GM23338 (cell line): ENCODE measurements at regions not wholly inside any gene's neighbourhood (a gene's known extent, or its start where the extent isn't known, plus 50 kb on each side); places are given as distances from the start of the nearest gene placed in this dataset.

Experiments used
- ATAC-seq: fragments of 200-7000 bp; cut with Tn5 transposase; 3 replicates; pipeline ENCODE4 v1.9.1; 2020
- DNase-seq: peaks from one replicate; pipeline ENCODE4 v3.0.0-alpha.2; 2015; ENCODE audit warnings: low spot score
- H2AFZ ChIP-seq: fragments of 200-600 bp; sonication (generic); 2 replicates; pipeline ENCODE4 v1.8.0; 2016; ENCODE audit warnings: antibody characterized with exemption, mild to moderate bottlenecking, moderate library complexity
- H3F3A ChIP-seq: fragments of 200-600 bp; sonication (generic); replicated peaks from 2 replicates; pipeline ENCODE4 v1.8.0; 2017; ENCODE audit warnings: antibody characterized with exemption, mixed run types, low read depth
- H3K27ac ChIP-seq: fragments of 200-600 bp; sonication (generic); 2 replicates; pipeline ENCODE4 v1.6.1; 2016; ENCODE audit warnings: low read depth
- H3K27me3 ChIP-seq: fragments of 200-600 bp; sonication (generic); 2 replicates; pipeline ENCODE4 v1.8.0; 2016; ENCODE audit warnings: mild to moderate bottlenecking, mixed run types, moderate library complexity; ENCODE audit not compliant: insufficient read depth
- H3K36me3 ChIP-seq: fragments of 200-600 bp; sonication (generic); 2 replicates; pipeline ENCODE4 v1.8.0; 2016; ENCODE audit warnings: mild to moderate bottlenecking; ENCODE audit not compliant: insufficient read depth
- H3K4me1 ChIP-seq: fragments of 200-600 bp; sonication (generic); 2 replicates; pipeline ENCODE4 v1.8.0; 2016; ENCODE audit warnings: mild to moderate bottlenecking, moderate library complexity; ENCODE audit not compliant: insufficient read depth
- H3K4me2 ChIP-seq: fragments of 200-600 bp; sonication (generic); 2 replicates; pipeline ENCODE4 v1.7.1; 2017; ENCODE audit warnings: mixed run types
- H3K4me3 ChIP-seq: fragments of 200-600 bp; sonication (generic); 2 replicates; pipeline ENCODE4 v1.6.1; 2016; ENCODE audit warnings: mixed run types
- H3K79me2 ChIP-seq: fragments of 200-600 bp; sonication (generic); replicated peaks from 2 replicates; pipeline ENCODE4 v1.8.0; 2017; ENCODE audit warnings: mild to moderate bottlenecking; ENCODE audit not compliant: insufficient read depth
- H3K9me2 ChIP-seq: fragments of 200-600 bp; sonication (generic); 2 replicates; pipeline ENCODE4 v1.8.0; 2017; ENCODE audit not compliant: insufficient read depth
- H4K20me1 ChIP-seq: fragments of 200-600 bp; sonication (generic); replicated peaks from 2 replicates; pipeline ENCODE4 v1.8.0; 2017; ENCODE audit warnings: mild to moderate bottlenecking; ENCODE audit not compliant: insufficient read depth
- H3K27ac Mint-ChIP-seq: 2 replicates; pipeline ENCODE4 v1.8.0; 2020; ENCODE audit warnings: inconsistent platforms, mild to moderate bottlenecking, moderate library complexity, mixed read lengths
- H3K27me3 Mint-ChIP-seq: 3 replicates; pipeline ENCODE4 v1.8.0; 2022; ENCODE audit warnings: low read depth, mild to moderate bottlenecking, moderate library complexity, mixed read lengths, inconsistent platforms; ENCODE audit not compliant: insufficient read depth, poor library complexity
- H3K36me3 Mint-ChIP-seq: 3 replicates; pipeline ENCODE4 v1.8.0; 2021; ENCODE audit warnings: low read depth, mild to moderate bottlenecking, inconsistent platforms, moderate library complexity, mixed read lengths
- H3K4me1 Mint-ChIP-seq: 3 replicates; pipeline ENCODE4 v1.8.0; 2020; ENCODE audit warnings: mild to moderate bottlenecking, inconsistent platforms, mixed read lengths
- H3K4me3 Mint-ChIP-seq: 3 replicates; pipeline ENCODE4 v1.8.0; 2021; ENCODE audit warnings: moderate library complexity, mild to moderate bottlenecking, inconsistent platforms, mixed read lengths
- H3K9me3 Mint-ChIP-seq: 3 replicates; pipeline ENCODE4 v1.8.0; 2020; ENCODE audit warnings: moderate library complexity, mild to moderate bottlenecking, inconsistent platforms, mixed read lengths
- CREB1 ChIP-seq: fragments of 250-450 bp; sonication (Bioruptor Pico); IDR thresholded peaks from 2 replicates; pipeline ENCODE4 v1.5.0; 2020; ENCODE audit warnings: low read depth, mild to moderate bottlenecking, moderate library complexity
- EZH2 ChIP-seq: fragments of 200-600 bp; sonication (generic); IDR thresholded peaks from one replicate; pipeline ENCODE4 v1.8.0; 2017; ENCODE audit warnings: antibody characterized with exemption, mild to moderate bottlenecking, low read depth; ENCODE audit not compliant: unreplicated experiment
- EZH2phosphoT487 ChIP-seq: fragments of 200-600 bp; sonication (generic); IDR thresholded peaks from one replicate; pipeline ENCODE4 v1.8.1; 2018; ENCODE audit warnings: antibody characterized with exemption; ENCODE audit not compliant: unreplicated experiment
- JUNB ChIP-seq: IDR thresholded peaks from one replicate; pipeline ENCODE4 v1.6.1; 2016; ENCODE audit warnings: antibody characterized with exemption; ENCODE audit not compliant: unreplicated experiment
- NANOG ChIP-seq: IDR thresholded peaks from 2 replicates; pipeline ENCODE4 v1.6.1; 2016; ENCODE audit warnings: antibody characterized with exemption, borderline replicate concordance
- POLR2AphosphoS5 ChIP-seq: IDR thresholded peaks from 2 replicates; pipeline ENCODE4 v1.6.1; 2016; ENCODE audit warnings: antibody characterized with exemption, low read depth
- STAT1 ChIP-seq: IDR thresholded peaks from one replicate; pipeline ENCODE4 v1.6.1; 2016; ENCODE audit warnings: antibody characterized with exemption; ENCODE audit not compliant: unreplicated experiment
- ZNF114 ChIP-seq: fragments of 250-450 bp; sonication (Bioruptor Pico); IDR thresholded peaks from 2 replicates; pipeline ENCODE4 v1.5.0; 2020; ENCODE audit warnings: mild to moderate bottlenecking, moderate library complexity
- ZNF331 ChIP-seq: fragments of 250-450 bp; sonication (Bioruptor Pico); IDR thresholded peaks from 2 replicates; pipeline ENCODE4 v1.5.0; 2020; ENCODE audit warnings: low read depth, mild to moderate bottlenecking, moderate library complexity
- TF ChIP-seq, protein P1 (sequence below): IDR thresholded peaks from 2 replicates; pipeline ENCODE4 v1.6.1; 2016; ENCODE audit warnings: antibody characterized with exemption
- TF ChIP-seq, protein P2 (sequence below): fragments of 250-450 bp; sonication (Bioruptor Pico); IDR thresholded peaks from 2 replicates; pipeline ENCODE4 v1.5.0; 2020; ENCODE audit warnings: mild to moderate bottlenecking, moderate library complexity
- TF ChIP-seq, protein P3 (sequence below): IDR thresholded peaks from one replicate; pipeline ENCODE4 v1.6.1; 2018; ENCODE audit warnings: antibody characterized with exemption; ENCODE audit not compliant: unreplicated experiment
- TF ChIP-seq, protein P4 (sequence below), 2 experiments: fragments of 200-600 bp in 1 of 2; sonication (generic) in 1 of 2; conservative IDR thresholded peaks; 2 replicates each; pipeline versions ENCODE4 v1.5.1 to v1.6.1; 2016 to 2017; ENCODE audit warnings: antibody characterized with exemption in 2 of 2, low read depth in 2 of 2, mild to moderate bottlenecking in 2 of 2, moderate library complexity in 1 of 2

DNA sequence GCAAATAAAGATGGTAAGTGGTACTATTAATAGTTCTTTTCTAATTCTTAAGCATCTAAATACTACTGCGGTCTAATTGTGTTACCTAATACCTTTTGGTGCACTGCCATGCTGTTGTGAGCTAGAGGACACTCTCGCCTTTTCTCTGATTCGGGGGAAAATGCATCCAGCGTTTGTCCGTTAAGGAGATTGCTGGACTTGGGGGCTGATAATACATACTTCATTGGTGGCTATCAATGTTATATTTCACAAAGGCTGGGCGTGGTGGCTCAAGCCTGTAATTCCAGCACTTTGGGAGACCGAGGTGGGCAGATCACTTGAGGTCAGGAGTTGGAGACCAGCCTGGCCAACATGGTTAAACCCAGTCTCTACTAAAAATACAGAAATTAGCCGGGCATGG is 141.7 kb upstream of the TWIST2 start:
- Histone ChIP-seq H3K9me2 (peaks cover 7% of the 10 kb centered on the region; the same call in 1 of the 2 replicates), H2AFZ (no peak overlapping the region), H3K79me2 (no peaks in the 10 kb centered on the region), H3K27ac (no peak overlapping the region), H3K4me3 (no peak overlapping the region), H4K20me1 (no peaks in the 10 kb centered on the region), H3K27me3 (no peaks in the 10 kb centered on the region), H3K4me2 (no peak overlapping the region), H3K36me3 (no peaks in the 10 kb centered on the region), H3K4me1 (no peaks in the 10 kb centered on the region), H3F3A (no peaks in the 10 kb centered on the region)
- no peak for DNase-seq
- Mint-ChIP-seq H3K4me3 (no peak overlapping the region), H3K36me3 (no peaks in the 10 kb centered on the region), H3K27ac (no peak overlapping the region), H3K27me3 (peaks cover 3% of the 10 kb centered on the region), H3K4me1 (no peaks in the 10 kb centered on the region), H3K9me3 (no peaks in the 10 kb centered on the region)
- ATAC-seq: no peak
- TF ChIP-seq EZH2phosphoT487 (no peak), CREB1 (CRISPR knock-in tag) (no peak), ZNF114 (CRISPR knock-in tag) (no peak), JUNB (no peak), EZH2 (no peak), POLR2AphosphoS5 (no peak), NANOG (no peak), STAT1 (no peak), ZNF331 (CRISPR knock-in tag) (no peak)
- TF ChIP-seq, protein P1, sequence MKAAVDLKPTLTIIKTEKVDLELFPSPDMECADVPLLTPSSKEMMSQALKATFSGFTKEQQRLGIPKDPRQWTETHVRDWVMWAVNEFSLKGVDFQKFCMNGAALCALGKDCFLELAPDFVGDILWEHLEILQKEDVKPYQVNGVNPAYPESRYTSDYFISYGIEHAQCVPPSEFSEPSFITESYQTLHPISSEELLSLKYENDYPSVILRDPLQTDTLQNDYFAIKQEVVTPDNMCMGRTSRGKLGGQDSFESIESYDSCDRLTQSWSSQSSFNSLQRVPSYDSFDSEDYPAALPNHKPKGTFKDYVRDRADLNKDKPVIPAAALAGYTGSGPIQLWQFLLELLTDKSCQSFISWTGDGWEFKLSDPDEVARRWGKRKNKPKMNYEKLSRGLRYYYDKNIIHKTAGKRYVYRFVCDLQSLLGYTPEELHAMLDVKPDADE: no peak
- TF ChIP-seq, protein P2, sequence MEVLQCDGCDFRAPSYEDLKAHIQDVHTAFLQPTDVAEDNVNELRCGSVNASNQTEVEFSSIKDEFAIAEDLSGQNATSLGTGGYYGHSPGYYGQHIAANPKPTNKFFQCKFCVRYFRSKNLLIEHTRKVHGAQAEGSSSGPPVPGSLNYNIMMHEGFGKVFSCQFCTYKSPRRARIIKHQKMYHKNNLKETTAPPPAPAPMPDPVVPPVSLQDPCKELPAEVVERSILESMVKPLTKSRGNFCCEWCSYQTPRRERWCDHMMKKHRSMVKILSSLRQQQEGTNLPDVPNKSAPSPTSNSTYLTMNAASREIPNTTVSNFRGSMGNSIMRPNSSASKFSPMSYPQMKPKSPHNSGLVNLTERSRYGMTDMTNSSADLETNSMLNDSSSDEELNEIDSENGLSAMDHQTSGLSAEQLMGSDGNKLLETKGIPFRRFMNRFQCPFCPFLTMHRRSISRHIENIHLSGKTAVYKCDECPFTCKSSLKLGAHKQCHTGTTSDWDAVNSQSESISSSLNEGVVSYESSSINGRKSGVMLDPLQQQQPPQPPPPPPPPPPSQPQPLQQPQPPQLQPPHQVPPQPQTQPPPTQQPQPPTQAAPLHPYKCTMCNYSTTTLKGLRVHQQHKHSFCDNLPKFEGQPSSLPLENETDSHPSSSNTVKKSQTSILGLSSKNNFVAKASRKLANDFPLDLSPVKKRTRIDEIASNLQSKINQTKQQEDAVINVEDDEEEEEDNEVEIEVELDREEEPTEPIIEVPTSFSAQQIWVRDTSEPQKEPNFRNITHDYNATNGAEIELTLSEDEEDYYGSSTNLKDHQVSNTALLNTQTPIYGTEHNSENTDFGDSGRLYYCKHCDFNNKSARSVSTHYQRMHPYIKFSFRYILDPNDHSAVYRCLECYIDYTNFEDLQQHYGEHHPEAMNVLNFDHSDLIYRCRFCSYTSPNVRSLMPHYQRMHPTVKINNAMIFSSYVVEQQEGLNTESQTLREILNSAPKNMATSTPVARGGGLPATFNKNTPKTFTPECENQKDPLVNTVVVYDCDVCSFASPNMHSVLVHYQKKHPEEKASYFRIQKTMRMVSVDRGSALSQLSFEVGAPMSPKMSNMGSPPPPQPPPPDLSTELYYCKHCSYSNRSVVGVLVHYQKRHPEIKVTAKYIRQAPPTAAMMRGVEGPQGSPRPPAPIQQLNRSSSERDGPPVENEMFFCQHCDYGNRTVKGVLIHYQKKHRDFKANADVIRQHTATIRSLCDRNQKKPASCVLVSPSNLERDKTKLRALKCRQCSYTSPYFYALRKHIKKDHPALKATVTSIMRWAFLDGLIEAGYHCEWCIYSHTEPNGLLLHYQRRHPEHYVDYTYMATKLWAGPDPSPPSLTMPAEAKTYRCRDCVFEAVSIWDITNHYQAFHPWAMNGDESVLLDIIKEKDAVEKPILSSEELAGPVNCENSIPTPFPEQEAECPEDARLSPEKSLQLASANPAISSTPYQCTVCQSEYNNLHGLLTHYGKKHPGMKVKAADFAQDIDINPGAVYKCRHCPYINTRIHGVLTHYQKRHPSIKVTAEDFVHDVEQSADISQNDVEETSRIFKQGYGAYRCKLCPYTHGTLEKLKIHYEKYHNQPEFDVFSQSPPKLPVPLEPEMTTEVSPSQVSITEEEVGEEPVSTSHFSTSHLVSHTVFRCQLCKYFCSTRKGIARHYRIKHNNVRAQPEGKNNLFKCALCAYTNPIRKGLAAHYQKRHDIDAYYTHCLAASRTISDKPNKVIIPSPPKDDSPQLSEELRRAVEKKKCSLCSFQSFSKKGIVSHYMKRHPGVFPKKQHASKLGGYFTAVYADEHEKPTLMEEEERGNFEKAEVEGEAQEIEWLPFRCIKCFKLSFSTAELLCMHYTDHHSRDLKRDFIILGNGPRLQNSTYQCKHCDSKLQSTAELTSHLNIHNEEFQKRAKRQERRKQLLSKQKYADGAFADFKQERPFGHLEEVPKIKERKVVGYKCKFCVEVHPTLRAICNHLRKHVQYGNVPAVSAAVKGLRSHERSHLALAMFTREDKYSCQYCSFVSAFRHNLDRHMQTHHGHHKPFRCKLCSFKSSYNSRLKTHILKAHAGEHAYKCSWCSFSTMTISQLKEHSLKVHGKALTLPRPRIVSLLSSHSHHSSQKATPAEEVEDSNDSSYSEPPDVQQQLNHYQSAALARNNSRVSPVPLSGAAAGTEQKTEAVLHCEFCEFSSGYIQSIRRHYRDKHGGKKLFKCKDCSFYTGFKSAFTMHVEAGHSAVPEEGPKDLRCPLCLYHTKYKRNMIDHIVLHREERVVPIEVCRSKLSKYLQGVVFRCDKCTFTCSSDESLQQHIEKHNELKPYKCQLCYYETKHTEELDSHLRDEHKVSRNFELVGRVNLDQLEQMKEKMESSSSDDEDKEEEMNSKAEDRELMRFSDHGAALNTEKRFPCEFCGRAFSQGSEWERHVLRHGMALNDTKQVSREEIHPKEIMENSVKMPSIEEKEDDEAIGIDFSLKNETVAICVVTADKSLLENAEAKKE (CRISPR knock-in tag): no peak
- TF ChIP-seq, protein P3, sequence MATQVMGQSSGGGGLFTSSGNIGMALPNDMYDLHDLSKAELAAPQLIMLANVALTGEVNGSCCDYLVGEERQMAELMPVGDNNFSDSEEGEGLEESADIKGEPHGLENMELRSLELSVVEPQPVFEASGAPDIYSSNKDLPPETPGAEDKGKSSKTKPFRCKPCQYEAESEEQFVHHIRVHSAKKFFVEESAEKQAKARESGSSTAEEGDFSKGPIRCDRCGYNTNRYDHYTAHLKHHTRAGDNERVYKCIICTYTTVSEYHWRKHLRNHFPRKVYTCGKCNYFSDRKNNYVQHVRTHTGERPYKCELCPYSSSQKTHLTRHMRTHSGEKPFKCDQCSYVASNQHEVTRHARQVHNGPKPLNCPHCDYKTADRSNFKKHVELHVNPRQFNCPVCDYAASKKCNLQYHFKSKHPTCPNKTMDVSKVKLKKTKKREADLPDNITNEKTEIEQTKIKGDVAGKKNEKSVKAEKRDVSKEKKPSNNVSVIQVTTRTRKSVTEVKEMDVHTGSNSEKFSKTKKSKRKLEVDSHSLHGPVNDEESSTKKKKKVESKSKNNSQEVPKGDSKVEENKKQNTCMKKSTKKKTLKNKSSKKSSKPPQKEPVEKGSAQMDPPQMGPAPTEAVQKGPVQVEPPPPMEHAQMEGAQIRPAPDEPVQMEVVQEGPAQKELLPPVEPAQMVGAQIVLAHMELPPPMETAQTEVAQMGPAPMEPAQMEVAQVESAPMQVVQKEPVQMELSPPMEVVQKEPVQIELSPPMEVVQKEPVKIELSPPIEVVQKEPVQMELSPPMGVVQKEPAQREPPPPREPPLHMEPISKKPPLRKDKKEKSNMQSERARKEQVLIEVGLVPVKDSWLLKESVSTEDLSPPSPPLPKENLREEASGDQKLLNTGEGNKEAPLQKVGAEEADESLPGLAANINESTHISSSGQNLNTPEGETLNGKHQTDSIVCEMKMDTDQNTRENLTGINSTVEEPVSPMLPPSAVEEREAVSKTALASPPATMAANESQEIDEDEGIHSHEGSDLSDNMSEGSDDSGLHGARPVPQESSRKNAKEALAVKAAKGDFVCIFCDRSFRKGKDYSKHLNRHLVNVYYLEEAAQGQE: no peak
- TF ChIP-seq, protein P4, sequence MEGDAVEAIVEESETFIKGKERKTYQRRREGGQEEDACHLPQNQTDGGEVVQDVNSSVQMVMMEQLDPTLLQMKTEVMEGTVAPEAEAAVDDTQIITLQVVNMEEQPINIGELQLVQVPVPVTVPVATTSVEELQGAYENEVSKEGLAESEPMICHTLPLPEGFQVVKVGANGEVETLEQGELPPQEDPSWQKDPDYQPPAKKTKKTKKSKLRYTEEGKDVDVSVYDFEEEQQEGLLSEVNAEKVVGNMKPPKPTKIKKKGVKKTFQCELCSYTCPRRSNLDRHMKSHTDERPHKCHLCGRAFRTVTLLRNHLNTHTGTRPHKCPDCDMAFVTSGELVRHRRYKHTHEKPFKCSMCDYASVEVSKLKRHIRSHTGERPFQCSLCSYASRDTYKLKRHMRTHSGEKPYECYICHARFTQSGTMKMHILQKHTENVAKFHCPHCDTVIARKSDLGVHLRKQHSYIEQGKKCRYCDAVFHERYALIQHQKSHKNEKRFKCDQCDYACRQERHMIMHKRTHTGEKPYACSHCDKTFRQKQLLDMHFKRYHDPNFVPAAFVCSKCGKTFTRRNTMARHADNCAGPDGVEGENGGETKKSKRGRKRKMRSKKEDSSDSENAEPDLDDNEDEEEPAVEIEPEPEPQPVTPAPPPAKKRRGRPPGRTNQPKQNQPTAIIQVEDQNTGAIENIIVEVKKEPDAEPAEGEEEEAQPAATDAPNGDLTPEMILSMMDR (conservative IDR thresholded peaks at IDR 0.05; ENCODE audit: low read depth in 2 of 2): no peak
